Activated CD8-positive, alpha-beta T cell treated with anti-CD3 and anti-CD28 coated beads for 36 hours (primary cell): ENCODE measurements at regions not wholly inside any gene's neighbourhood (a gene's known extent, or its start where the extent isn't known, plus 50 kb on each side); places are given as distances from the start of the nearest gene placed in this dataset.

ENCODE experiments used
- ATAC-seq: fragments of 200-7000 bp; cut with Tn5 transposase; one replicate; pipeline ENCODE4 v1.10.0; 2021; ENCODE audit warnings: mild to moderate bottlenecking, moderate library complexity
- CTCF ChIA-PET: fragments of 350-600 bp; sonication (Branson Sonifier 250); formaldehyde crosslinking; loops from one replicate; lab custom pipeline; 2021; ENCODE audit warnings: antibody characterized with exemption; lab: Charles Lee
- POLR2A ChIA-PET: fragments of 350-600 bp; sonication (Branson Sonifier 250); formaldehyde crosslinking; loops from one replicate; lab custom pipeline; 2021; ENCODE audit warnings: antibody characterized with exemption; lab: Charles Lee
- DNase-seq: peaks from one replicate; pipeline ENCODE4 v3.0.0-alpha.2; 2020
- H3K27ac Mint-ChIP-seq: one replicate; pipeline ENCODE4 v1.8.0; 2021; ENCODE audit warnings: mild to moderate bottlenecking, mixed read lengths
- H3K27me3 Mint-ChIP-seq: one replicate; pipeline ENCODE4 v1.8.0; 2021; ENCODE audit warnings: mixed read lengths
- H3K36me3 Mint-ChIP-seq: one replicate; pipeline ENCODE4 v1.8.0; 2021; ENCODE audit warnings: low read depth, mixed read lengths
- H3K4me1 Mint-ChIP-seq: one replicate; pipeline ENCODE4 v1.8.0; 2021; ENCODE audit warnings: low read depth, mixed read lengths
- H3K4me3 Mint-ChIP-seq: one replicate; pipeline ENCODE4 v1.8.0; 2021; ENCODE audit warnings: mild to moderate bottlenecking, moderate library complexity, mixed read lengths
- H3K9me3 Mint-ChIP-seq: one replicate; pipeline ENCODE4 v1.8.0; 2021; ENCODE audit warnings: mixed read lengths
- CTCF ChIP-seq: fragments of 200-600 bp; IDR thresholded peaks from one replicate; pipeline ENCODE4 v1.8.0; 2022; ENCODE audit warnings: antibody characterized with exemption, mild to moderate bottlenecking
- intact Hi-C: fragments of 100-400 bp; cut with micrococcal nuclease; formaldehyde crosslinking; loops from one replicate; pipeline ENCODE4 v1.10.0; 2022

GRCh38 chr6:169913096-169913638 is 161.7 kb downstream of the ERMARD start:
- DNase-seq = no peak
- POLR2A ChIA-PET = no interaction called here
- Mint-ChIP-seq H3K27ac (no peak overlapping the region), H3K4me1 (peaks cover 8% of the 10 kb centered on the region), H3K27me3 (no peaks in the 10 kb centered on the region), H3K36me3 (no peaks in the 10 kb centered on the region), H3K4me3 (no peak overlapping the region), H3K9me3 (no peaks in the 10 kb centered on the region)
- CTCF ChIA-PET = interaction anchor here (1.5 to 1.7 kb wide), 2 partner anchors 81 kb away, joined by 3 to 5 read pairs; no protein-coding TSS in a partner anchor
- intact Hi-C loops = no loop called here
- peak; percentile 13 for ATAC-seq
- no peak for TF ChIP-seq CTCF

GRCh38 chr6:169912266-169913095 is 161.1 kb downstream of the ERMARD start:
- POLR2A ChIA-PET = no interaction called here
- intact Hi-C loops = no loop called here
- Mint-ChIP-seq H3K36me3 (no peaks in the 10 kb centered on the region), H3K4me1 (peaks cover 8% of the 10 kb centered on the region), H3K9me3 (no peaks in the 10 kb centered on the region), H3K27me3 (no peaks in the 10 kb centered on the region), H3K4me3 (no peak overlapping the region), H3K27ac (no peak overlapping the region)
- ATAC-seq = no peak
- DNase-seq = no peak
- TF ChIP-seq CTCF = no peak
- CTCF ChIA-PET = interaction anchor here (1.7 kb wide), 1 partner anchor 81 kb away, joined by 5 read pairs; no protein-coding TSS in a partner anchor

- no peak for TF ChIP-seq CTCF
- H3K36me3 Mint-ChIP-seq = no peaks in the 10 kb centered on the region
- H3K27ac Mint-ChIP-seq = no peak overlapping the region
- ChIA-PET CTCF (interaction anchor here (1.7 kb wide), 1 partner anchor 80 kb away, joined by 5 read pairs; no protein-coding TSS in a partner anchor), POLR2A (no interaction called here)
- intact Hi-C loops = no loop called here
- H3K27me3 Mint-ChIP-seq = no peaks in the 10 kb centered on the region
- ATAC-seq (no peak), DNase-seq (no peak)
- no peak overlapping the region for H3K4me3 Mint-ChIP-seq
- H3K4me1 Mint-ChIP-seq = peaks cover 8% of the 10 kb centered on the region
- H3K9me3 Mint-ChIP-seq = no peaks in the 10 kb centered on the region
These were observed 160.1 kb downstream of the ERMARD start for GRCh38 chr6:169911264-169912263.

- intact Hi-C loops = no loop called here
- H3K4me1 Mint-ChIP-seq = peaks cover 8% of the 10 kb centered on the region
- H3K9me3 Mint-ChIP-seq = no peaks in the 10 kb centered on the region
- H3K36me3 Mint-ChIP-seq = no peaks in the 10 kb centered on the region
- DNase-seq = no peak
- H3K27me3 Mint-ChIP-seq = no peaks in the 10 kb centered on the region
- no peak for TF ChIP-seq CTCF
- ChIA-PET CTCF (no interaction called here), POLR2A (no interaction called here)
- H3K4me3 Mint-ChIP-seq = no peak overlapping the region
- no peak overlapping the region for H3K27ac Mint-ChIP-seq
- ATAC-seq = no peak
These were observed 157.7 kb downstream of the ERMARD start for GRCh38 chr6:169909113-169909512.
